ENCODE measurements at regions not wholly inside any gene's neighbourhood (a gene's known extent, or its start where the extent isn't known, plus 50 kb on each side); places are given as distances from the start of the nearest gene placed in this dataset.

DNA sequence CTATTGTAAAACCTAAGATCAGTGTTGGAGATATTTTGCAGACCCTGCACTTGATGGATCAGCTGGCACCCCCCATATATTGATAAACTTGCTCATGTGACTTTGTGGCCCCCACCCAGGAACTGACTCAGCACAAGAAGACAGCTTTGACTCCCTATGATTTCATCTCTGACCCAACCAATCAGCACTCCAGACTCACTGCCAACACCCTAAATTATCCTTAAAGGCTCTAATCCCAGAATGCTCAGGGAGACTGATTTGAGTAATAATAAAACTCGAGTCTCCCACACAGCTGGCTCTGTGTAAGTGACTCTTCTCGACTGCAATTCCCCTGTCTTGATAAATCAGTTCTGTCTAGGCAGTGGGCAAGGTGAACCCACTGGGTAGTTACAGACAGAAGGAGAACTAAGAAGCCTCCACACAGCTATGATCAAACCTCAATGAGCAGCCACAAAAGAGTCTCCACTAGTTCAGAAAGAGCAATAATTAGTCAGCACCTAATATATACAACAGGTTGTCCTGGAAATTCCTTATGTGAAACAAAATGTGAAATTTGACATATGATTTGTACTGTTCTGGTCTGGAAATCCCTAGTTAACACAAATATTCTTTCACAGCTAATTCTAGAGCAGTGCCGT lies 52.2 kb downstream of the ACTL7B start:
- ATAC-seq = no peak

DNA sequence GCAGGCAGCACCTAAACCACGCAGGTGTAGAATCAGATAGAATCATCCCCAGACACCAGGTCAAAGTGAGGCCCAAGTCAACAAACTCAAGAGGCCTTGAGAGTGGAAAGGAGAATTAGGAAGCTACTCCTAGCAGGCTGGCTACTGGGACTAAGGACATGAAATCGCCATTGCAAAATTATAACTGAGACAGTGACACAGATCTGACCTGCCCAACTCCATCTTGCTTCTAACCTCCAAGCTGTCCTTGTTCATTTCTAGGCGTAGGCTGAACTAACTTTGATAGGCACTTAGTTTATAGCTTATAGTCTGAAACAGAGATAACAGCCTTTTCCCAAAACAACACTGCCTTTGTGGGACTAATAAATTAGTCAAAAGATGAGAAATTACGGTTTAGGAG lies 52.8 kb downstream of the ACTL7B start:
- no peak for ATAC-seq

DNA sequence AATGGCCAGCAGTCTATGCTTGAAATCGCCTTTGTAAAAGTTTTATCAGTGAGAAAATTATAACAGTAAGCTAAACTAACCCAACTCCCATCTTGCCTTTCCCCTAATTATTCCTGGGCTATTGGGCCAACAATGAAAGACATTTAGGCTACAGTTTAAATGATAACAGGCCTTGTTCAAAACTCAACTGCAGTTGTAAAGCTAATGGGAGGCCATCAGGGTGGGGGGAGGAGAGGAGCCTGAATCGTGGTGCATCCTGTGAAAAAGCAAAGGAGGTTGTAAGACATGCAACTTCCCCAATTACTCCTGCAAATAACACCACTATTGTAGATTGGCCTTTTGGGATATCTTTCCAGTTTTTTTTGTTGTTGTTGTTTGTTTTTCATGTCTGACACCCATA lies 53.8 kb downstream of the ACTL7B start:
- ATAC-seq = no peak

DNA sequence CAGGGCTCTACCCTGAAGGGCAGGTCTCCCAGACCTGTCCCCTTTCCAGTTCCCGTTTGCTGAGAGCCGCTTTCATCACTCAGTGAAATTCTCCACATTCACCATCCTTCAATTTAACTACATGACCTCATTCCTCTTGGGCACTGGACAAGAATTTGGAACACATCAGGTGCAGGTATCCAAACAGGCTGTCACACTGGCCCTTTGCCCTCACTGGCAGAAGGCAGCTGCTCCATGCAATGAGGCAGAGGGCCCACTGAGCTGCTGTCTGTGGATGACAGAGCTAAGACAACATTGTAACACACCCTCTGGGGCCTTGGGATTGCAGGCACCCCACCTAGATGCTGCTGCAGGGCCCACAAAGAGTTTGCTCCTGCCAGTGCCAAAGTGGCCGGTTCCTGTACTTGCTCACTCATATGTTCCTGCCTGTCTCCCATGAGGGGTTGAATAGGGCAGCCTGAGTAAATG lies 55.1 kb downstream of the ACTL7B start:
- ATAC-seq = peak; percentile 92

DNA sequence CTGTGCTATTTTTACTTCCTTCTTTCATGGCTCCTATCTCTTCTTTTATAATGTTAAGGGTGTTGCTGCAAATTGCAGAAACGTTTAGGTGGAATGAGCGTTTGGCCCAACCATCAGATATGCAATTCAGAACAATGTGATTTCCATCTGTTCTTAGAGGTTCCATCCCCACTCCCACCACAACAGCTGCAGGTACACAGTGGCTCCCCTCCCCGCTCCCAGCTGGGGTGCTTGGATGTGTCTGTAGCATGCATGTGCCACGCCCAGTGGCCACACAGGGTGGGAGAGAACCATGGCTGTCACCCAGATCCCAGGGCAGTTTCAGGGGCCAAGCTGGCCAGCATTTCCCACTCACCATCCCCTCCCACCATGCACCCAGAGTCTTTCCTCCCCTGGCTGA lies 62.2 kb downstream of the ACTL7B start:
- ATAC-seq = no peak

DNA sequence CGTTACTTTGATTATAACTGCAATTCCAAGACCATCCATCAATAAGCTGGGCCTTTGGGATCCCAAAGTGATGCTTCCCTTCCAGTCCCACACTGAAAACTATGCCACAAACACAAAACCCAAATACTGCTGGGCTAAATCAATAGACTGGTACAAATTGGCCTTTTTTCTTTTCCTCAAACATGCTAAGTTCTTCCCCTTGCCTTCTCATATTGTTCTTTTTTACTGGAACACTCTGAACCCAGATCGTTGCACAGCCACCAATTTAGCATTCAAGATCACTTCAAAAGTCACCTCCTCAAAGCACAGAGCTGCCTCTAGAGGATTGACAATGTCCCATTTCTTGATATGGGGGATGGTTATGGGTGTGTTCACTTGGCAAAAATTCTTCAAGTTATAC lies 66.0 kb downstream of the ACTL7B start:
- no peak for ATAC-seq

DNA sequence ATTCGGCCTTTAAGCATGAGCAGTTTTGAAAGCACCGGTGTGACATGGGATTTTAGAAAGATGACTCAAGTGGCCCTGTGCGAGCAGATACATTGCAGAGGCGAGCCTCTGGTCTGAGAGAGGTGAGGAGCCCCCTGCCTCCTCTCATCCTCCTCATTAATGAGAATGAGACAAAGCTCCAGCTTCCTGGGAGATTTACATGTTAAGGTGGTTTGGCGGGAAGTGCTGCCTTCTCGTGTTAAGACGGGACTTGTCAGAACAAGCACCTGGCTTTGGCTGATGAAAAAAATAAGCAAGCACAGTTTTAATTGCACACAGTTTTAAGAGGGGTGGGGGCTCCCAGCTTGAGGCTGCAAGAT lies 68.1 kb downstream of the ACTL7B start:
- peak; percentile 52 for ATAC-seq

DNA sequence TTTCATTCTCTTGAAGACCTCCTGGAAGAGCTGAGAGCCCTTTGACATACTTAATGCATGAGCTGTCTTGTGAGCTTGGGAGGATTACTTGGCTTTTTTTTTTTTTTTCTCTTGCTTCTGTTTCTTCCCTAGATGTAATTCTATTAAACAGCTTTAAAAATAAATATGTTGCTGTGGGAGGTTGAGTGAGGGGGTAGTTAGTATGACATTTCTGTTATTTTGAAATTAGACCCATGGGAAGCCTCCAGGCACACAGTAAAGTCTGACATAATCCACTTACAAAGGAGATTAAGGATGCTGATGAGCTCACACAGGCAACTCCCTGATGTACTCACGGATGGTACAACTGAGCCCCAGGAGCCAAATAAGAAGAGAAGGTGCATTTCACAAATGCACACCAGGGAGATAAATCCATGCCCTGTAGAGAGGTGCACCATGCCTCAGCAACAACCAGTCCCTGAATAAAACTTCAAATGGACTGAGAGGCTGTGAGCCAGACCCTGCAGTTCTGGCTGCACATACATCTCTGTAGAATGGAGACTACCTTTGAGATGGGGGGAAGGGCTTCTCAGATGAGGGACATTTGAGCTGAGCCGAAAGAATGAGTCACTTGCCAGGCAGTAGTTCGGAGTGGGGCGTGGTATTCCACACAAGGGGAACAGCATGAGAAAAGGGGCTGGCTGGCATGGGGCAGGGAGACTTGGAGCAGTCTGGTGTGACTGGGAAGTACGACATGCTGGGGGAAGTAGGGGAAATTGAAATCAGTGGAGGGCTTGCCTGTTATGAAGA lies 68.7 kb downstream of the ACTL7B start:
- ATAC-seq = peak; percentile 91

DNA sequence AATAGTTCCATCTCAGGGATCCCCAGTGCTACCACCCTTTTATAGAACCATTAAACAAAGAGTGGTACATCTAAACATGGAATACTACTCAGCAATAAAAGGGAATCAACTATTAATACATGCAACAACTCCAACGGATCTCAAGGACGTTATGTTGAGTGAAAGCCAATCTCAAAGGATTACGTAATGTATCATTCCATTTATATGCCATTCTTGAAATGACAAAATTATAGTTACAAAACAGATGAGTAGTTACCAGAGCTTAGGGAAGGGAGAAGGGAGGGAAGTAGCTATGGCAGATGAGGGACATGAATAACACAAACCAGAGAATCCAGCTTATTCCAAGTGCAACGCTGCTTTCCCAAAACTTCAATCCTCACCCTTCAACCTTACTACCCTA lies 69.5 kb downstream of the ACTL7B start:
- peak; percentile 24 for ATAC-seq

DNA sequence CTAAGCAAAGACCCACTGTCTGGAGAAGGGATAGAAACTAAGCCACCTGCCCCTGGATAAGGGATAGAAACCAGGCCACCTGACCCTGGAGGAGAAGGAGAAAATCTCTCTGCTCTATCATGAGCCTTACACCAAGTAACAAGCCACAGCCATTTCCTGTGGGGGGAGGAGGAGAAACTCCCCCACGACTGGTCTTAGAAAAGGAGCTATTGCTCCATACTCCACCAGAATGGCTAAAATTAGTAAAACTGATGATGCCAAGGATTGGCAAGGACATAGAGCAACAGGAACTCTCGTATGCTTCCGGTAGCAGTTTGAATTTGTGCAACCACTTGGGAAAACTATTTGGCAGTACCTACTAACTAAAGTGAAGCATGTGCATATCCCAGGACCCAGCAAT lies 70.8 kb downstream of the ACTL7B start:
- ATAC-seq = no peak

DNA sequence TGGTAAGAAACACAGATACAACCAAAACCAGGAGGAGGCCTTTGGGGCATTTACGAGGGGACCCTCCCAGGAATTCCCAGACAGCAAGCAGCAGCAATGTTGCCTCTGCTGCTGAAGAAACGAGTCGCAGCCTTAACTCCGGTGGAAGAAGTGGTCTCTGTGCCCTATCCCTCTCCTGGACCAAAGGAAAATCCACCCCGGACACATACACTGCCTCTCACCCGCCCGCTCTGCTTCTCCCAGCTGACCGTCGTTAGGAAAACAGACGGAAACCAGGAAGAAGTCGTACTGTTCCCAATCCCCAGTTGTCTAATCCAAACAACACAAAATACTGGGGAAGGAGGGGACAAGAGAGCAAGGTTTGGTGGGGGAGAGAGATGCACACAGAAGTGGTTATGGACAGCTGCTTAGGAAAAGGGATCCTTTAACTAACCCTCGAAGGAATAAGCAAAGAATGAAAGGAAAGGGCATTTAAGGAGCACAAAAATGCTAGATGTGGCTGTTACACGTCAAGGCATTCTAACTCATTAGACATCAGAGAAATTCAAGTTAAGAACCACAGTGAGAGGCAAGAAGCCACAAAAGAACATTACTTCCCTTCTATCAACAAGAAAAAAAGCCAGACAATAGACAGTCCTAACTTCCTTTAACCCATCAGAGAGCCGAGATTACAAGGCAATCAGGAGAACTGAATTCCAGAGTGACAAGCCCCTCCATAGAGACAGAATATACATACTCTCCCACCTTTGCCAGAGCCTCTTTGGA lies 71.9 kb downstream of the ACTL7B start:
- ATAC-seq = no peak

DNA sequence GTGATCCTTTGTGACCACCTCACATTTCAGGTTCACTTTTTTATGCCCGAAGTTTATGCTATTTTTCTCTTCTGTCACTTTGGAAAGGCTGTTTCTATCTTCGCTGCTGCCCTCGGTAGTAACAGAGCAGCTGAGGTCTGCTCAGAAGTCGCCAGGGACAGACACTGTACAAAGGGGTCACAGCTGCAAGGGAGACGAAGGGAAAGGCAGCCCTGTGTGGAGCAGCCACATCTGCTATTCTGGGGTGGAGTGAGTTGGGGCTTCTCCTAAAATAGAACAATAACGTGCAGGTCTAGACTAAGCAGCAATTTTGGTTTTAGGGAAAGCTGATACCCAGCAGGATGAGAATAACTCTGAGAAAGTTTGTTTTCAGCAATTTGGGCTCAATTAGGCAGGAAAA lies 72.5 kb downstream of the ACTL7B start:
- no peak for ATAC-seq

DNA sequence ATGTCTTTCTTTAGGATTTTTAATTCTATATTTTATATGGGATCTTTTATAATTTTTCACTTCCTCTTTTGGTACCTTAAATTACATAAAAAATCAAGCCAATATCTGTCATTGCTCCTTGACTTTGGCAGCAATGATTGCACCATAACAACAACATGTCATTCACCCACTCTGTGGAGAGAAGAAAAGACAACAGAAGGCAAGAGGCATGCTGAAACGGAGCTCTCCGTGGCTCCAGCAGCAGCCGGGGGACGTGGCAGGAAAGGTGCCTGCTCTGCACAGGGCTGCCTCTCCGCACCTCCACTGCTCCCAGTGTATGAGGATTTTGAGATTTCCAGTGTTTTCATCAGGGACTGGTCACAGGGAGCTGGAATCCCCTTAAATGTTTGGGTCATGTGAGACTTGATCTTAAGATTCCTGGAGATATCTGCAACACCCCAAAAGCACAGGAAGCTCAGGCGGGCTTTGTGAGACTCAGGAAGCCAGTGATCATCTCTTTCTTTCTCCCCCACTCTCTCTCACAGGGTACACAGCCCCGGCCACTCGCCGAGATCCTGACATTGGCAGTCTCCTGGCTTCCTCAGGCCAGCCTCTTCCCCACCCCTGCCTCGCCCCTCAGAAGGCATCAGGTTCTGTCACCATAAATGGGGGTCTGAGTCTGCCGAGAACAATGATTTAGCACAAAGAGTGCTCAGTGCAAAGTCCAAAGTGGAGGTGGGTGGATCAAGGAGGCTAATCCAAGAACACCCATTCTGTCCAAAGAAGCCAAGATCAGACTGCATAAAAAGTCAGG lies 74.6 kb downstream of the ACTL7B start:
- peak; percentile 58 for ATAC-seq

DNA sequence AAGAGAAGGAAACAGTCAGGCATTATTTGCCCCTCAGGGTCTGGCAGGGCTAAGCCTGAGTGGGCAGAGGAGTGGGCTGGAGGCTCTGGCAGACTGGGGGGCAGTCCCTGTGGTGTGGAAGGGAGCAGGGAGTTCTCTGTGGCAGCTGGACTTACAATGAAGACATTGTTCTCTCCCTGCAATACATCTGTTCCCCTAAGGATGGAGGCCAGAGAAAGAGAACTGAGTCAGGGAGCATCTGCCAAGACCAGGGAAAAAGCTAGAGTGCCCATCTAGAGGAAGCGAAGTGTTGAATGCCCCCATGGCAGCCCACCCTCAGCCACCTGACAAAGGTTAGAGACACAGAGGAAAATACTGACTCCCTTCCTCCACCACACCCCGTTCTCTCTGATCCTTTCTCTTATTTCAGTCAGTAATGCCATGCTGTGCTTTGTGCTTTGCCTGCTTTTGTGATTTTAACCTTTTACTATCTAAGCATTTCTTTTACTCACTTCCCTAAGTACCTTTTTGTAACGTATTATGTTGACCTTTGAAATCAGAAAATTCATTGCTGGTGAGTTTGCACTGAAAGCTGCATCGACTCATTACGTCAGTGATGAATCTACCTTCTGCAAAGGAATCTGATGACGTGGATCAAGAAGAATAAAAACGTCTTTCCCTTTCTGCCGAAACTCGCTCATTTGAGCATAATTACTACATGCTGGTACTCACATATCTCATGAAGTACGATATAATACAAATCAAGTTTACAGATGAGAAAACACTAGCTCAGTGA lies 76.0 kb downstream of the ACTL7B start:
- no peak for ATAC-seq

DNA sequence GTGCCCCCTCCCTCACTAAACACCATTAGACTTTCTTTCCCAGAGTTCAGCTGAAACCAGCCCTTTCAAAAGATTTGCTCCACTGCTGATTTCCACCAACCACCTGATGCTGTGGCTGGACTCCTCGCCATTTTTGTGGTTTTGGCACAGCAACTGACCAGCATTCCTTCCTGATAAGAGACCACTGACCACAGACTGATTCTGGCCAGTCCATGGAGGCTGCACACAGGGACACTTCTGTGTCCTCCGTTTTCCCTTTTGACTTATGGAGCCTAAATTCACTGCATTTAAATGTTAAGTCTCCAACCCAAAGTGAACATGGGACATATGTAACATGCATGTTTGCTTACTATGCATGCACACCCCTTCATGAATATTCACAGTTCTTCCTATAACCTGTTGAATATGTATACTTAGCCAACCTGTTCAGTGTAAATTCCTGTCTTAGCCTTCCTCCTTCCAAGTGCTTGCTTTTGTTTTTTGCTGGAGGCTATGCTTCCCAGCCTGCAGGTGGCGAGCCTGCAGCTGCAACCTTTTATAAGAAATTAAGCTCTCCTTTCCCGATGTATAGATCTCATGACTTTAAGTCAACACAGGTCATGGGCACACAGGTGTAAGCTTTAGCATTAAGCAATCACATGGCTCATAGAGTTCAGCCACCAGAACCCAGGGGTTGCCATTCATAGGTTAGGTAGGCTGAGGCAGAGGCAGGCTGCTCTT lies 78.7 kb downstream of the ACTL7B start:
- peak; percentile 43 for ATAC-seq

DNA sequence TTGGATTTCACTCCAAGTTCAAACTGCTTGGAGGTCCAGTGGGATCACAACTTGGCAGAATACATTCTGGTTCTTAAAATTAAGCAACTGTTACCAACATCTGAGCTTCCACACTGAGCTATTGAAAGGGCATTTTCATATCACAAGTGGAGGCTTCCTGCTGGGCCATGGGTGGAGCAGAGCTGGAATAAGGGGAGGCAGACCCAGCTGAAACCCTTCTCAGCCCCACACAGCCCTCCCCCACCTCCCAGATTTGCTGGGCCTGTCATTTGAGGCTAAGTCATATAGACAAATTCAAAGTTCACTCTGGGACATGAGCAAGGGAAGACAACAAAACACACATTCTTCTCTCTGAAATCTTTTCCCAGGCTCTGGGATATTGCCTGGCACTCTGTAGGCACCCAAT lies 79.9 kb downstream of the ACTL7B start:
- no peak for ATAC-seq

DNA sequence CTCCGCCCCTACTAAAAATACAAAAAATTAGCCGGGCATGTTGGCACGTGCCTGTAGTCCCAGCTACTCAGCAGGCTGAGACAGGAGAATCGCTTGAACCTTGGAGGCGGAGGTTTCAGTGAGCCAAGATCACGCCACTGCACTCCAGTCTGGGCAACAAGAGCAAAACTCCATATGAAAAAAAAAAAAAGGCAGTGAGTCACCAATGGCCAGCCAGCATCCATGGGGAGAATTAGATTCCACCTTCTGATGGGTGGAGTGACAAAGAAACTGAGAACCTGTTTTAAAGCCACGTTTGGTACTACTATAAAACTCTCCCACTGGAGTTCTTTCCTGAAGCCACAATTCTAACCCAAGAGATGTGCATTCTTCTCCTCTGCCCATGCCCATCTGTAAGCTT lies 81.7 kb downstream of the ACTL7B start:
- peak; percentile 66 for ATAC-seq

DNA sequence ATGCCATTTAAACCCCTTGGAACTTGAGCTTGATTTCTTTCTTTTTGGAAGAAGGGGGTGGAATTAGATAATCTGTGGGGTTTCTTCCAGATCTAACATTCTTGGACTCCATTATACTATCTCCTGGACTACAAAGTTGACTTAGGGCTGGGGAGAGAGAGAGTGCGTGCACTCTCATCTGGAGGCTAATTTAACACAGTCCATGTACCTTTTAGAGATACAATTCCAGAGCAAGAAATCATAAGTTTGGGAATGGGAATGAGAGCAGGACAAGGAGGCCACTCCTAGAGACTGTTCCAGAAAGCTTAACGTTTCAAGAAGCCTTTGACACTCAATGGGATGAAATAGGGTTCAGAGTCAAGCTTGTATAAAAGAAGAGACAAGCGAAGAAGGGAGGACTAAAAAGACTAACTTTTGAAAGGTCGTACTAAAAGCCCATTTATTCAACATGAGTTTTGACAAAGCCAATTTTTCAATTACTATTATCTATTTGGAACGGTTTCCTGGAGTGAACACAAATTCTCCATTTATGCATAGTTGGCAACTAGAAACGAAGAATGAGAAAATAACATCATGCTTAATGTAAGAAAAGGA lies 83.4 kb downstream of the ACTL7B start:
- no peak for ATAC-seq

DNA sequence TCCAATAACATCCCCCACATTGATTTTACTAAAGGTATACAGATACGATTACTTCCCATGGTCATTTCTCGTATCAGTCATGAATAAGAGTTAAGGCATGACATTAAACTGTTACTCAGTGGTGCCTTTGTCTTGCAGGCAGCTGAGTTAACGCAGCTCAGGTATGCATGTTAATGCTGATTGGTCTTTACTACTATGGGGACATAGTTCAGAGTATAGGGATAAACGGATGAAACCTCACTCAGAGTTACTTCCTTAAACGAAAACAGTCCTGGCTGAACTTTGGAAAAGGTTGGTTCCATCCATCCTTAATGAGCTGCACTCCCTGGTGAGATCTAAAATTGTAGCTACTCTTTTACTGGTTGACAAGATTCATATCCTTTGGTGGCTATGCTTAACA lies 87.0 kb downstream of the ACTL7B start:
- ATAC-seq = no peak

DNA sequence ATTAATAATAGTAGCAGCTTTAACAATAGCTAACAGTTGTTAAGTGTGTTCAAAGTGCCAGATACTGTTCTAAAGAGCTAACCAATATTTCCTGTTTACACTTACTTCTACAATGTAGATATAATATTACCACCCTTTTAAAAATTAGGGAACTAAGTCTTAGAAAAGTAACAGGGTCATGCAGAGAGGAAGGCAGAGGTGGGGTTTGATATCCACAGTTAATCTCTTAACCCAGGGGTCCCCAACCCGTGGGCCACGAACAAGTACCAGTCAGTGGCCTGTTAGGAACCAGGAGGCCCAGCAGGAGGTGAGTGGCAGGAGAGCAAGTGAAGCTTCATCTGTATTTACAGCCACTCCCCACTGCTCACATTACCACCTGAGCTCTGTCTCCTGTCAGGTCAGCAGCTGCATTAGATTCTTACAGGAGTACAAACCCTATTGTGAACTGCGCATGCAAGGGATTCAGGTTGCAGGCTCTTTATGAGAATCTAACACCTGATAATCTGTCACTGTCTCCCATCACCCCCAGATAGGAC lies 89.1 kb downstream of the ACTL7B start:
- no peak for ATAC-seq

DNA sequence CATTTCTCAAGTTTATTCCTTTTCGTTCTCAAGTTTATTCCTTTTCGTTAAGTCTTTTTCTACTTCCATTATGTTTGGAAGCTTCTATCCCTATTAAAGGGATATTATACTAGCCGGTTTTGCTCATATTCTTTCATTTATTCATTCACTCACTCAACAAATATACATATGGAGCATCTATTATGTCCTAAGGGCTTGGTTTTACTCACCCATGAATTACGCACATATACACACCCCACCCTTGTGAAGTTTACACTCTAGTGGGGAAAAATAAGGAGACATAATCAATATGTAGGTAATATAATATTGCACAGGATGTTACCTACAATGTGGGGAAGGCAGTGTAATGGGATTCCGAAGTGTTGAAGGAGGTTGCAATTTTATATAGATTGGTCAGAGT lies 90.5 kb downstream of the ACTL7B start:
- no peak for ATAC-seq
